ENCODE measurements at regions not wholly inside any gene's neighbourhood (a gene's known extent, or its start where the extent isn't known, plus 50 kb on each side); places are given as distances from the start of the nearest gene placed in this dataset.

DNA sequence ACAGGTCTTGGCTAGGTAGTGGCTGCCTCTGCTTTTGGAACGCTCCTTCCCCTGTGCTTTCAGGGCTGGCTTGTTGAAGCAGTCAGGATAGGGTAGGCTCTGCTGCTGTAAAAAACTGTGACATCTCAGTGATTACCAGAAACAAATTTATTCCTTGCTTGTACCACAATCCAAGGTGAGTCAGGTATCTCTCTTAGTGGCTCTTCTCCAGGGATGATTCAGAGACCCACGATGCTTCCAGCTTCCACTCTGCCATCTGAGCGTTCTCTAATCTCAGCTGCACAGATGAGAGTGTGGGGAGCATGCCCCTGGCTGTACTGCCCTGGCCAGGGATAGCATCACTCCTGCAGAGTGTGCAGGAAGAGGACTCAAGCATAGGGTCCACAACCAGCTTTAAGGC is 174.9 kb downstream of the VAPA start:
- no peak for DNase-seq (ENCODE audit: low spot score)
- no peak for TF ChIP-seq CTCF (IDR thresholded peaks at IDR 0.05)
- ATAC-seq (ENCODE audit: low FRiP score), result no peak

GRCh38 chr18:10089881-10090280 is 176.1 kb downstream of the VAPA start:
- DNase-seq (ENCODE audit: low spot score) (no peak), ATAC-seq (ENCODE audit: low FRiP score) (no peak)
- no peak for TF ChIP-seq CTCF (IDR thresholded peaks at IDR 0.05)

DNA sequence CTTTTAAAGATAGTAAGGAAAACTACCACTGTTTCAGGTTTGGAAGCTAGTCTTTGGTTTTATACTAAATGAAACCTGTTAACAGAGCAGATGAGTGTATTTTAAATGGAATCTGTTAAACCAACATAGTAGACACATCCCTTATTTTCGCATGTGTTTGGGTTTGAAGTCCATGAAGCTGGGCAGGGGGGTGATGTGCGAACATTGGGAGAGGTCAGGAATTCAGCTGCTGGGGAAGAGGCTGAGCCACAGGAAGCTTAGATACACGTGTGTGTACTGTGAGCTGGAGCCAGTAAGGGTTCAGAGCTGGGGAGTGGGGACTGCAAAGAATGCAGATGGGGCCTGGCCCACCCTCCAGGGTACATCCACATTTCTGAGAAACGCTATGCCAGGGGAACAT is 176.9 kb downstream of the VAPA start:
- no peak for ATAC-seq (ENCODE audit: low FRiP score)
- no peak for DNase-seq (ENCODE audit: low spot score)
- no peak for TF ChIP-seq CTCF (IDR thresholded peaks at IDR 0.05)

GRCh38 chr18:10093445-10093844 is 179.6 kb downstream of the VAPA start:
- DNase-seq (ENCODE audit: low spot score) (no peak), ATAC-seq (ENCODE audit: low FRiP score) (no peak)
- TF ChIP-seq CTCF (IDR thresholded peaks at IDR 0.05), result no peak

DNA sequence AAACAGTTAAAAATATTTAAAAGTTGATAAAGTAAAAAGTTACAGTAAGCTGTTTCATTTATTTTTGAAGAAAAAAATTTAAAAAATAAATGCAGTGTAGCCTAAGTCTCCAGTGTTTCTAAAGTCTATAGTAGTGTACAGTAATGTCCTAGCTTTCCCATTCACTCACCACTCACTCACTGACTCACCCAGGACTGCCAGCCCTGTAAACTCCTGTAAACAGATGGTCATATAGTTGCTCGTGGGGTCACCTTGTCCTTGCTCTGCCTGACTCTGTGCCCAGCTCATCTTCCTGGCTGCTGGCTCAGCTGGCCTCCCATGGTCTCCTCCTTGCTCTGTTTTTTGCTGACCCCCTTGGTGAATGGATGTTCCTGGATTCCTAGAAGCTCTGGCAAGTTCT is 180.3 kb downstream of the VAPA start:
- DNase-seq (ENCODE audit: low spot score) (no peak), ATAC-seq (ENCODE audit: low FRiP score) (no peak)
- no peak for TF ChIP-seq CTCF (IDR thresholded peaks at IDR 0.05)

DNA sequence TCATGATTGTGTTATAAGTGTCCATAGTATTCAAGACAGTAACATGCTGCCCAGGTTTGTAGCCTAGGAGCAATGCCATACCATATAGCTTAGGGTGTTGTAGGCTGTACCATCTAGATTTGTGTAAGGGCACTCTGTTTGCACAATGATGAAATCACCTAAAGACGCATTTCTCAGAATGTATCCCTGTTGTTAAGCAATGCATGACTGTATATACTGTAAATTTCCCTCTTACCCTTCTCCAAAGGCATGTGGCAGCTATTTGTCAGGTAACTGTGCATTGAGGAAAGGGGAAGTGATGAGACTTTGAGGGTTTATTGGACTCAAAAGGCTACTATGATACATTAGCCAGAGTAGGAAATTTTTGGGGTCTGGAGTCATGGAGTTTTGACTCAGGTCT is 180.8 kb downstream of the VAPA start:
- DNase-seq (ENCODE audit: low spot score), result no peak
- no peak for TF ChIP-seq CTCF (IDR thresholded peaks at IDR 0.05)
- no peak for ATAC-seq (ENCODE audit: low FRiP score)

- no peak for TF ChIP-seq CTCF (IDR thresholded peaks at IDR 0.05)
These were observed 181.5 kb downstream of the VAPA start for GRCh38 chr18:10095356-10095755.

More at GRCh38 chr18:10095356-10095755, 181.5 kb downstream of the VAPA start:
- ATAC-seq (ENCODE audit: low FRiP score) (no peak), DNase-seq (ENCODE audit: low spot score) (no peak)
